ENCODE measurements at regions not wholly inside any gene's neighbourhood (a gene's known extent, or its start where the extent isn't known, plus 50 kb on each side); places are given as distances from the start of the nearest gene placed in this dataset.

DNA sequence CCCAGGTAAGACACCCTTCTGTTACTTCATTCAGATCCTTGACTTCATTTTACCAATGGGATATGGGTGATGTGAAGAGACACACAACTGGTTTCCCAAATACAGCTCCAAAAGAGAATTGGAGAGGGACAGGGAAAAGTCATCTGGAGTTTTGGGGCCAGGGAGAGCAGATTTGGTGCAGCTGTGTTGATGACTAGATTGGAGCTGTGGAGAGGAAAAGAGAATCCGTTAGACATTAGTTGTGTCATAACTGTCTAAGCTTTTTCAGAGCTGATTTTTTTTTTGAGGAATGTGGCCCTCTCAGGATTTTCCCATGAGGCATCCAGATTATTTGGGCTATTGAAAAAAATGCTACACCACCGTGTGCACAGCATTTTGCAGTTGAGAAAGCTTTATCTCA, 423.4 kb downstream of the DMAC1 start:
- POLR2A ChIA-PET: no interaction called here
- no peaks in the 10 kb centered on the region for H3K36me3 ChIP-seq (ENCODE audit: control insufficient read depth in 2 of 2, insufficient read depth in 1 of 2, low read length in 2 of 2)
- CTCF ChIA-PET: interaction anchor here (0.6 to 0.7 kb wide), 2 partner anchors 43 to 1629 kb away, joined by 3 read pairs; no protein-coding TSS in a partner anchor
- H3K4me1 ChIP-seq (ENCODE audit: control insufficient read depth, insufficient read depth, low read length): no peaks in the 10 kb centered on the region
- H3K4me3 ChIP-seq (ENCODE audit: low read depth, low read length): no peak overlapping the region
- no peaks in the 10 kb centered on the region for H3K9me3 ChIP-seq (ENCODE audit: control insufficient read depth, insufficient read depth, low read depth, low read length)
- TF ChIP-seq ZNF202 (tag by site-specific recombination; IDR thresholded peaks at IDR 0.05; ENCODE audit: borderline replicate concordance) (no peak), ZNF514 (tag by site-specific recombination; IDR thresholded peaks at IDR 0.05) (no peak), ZNF133 (tag by site-specific recombination; IDR thresholded peaks at IDR 0.05) (peak; percentile 70)
- no peak overlapping the region for H3K27ac ChIP-seq (ENCODE audit: extremely low read depth, low read depth, low read length)

DNA sequence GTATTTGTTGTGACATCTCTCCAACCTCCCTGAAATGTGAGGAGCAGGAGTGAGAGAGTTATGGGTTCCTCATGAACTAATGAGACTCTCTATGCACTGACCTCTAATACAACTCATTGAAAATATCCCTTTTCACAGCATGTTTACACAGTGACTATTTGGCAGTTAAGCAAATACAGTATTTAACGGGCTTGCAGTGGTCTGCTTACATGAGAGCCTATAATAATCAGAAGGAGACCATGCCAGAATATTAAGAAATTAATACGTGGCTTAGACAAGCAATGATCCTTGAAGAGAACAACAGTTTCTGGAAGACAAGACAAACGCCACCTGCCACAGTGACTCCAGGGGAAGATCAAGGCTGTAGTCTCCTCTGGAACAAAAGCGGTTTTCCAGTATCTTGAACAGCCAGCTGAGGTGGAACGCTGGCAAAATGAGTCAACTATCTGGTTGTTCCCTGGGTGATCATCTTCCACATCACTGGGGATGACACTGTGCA, 424.5 kb downstream of the DMAC1 start:
- no peaks in the 10 kb centered on the region for H3K4me1 ChIP-seq (ENCODE audit: control insufficient read depth, insufficient read depth, low read length)
- TF ChIP-seq, protein P1, sequence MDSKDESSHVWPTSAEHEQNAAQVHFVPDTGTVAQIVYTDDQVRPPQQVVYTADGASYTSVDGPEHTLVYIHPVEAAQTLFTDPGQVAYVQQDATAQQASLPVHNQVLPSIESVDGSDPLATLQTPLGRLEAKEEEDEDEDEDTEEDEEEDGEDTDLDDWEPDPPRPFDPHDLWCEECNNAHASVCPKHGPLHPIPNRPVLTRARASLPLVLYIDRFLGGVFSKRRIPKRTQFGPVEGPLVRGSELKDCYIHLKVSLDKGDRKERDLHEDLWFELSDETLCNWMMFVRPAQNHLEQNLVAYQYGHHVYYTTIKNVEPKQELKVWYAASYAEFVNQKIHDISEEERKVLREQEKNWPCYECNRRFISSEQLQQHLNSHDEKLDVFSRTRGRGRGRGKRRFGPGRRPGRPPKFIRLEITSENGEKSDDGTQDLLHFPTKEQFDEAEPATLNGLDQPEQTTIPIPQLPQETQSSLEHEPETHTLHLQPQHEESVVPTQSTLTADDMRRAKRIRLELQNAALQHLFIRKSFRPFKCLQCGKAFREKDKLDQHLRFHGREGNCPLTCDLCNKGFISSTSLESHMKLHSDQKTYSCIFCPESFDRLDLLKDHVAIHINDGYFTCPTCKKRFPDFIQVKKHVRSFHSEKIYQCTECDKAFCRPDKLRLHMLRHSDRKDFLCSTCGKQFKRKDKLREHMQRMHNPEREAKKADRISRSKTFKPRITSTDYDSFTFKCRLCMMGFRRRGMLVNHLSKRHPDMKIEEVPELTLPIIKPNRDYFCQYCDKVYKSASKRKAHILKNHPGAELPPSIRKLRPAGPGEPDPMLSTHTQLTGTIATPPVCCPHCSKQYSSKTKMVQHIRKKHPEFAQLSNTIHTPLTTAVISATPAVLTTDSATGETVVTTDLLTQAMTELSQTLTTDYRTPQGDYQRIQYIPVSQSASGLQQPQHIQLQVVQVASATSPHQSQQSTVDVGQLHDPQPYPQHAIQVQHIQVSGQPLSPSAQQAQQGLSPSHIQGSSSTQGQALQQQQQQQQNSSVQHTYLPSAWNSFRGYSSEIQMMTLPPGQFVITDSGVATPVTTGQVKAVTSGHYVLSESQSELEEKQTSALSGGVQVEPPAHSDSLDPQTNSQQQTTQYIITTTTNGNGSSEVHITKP (tag by site-specific recombination; IDR thresholded peaks at IDR 0.05): no peak
- TF ChIP-seq ZNF548 (tag by site-specific recombination; IDR thresholded peaks at IDR 0.05) (no peak), ZNF335 (tag by site-specific recombination; conservative IDR thresholded peaks at IDR 0.05) (no peak), ZNF747 (tag by site-specific recombination; IDR thresholded peaks at IDR 0.05) (no peak), GLI4 (tag by site-specific recombination; IDR thresholded peaks at IDR 0.05) (no peak), ZNF514 (tag by site-specific recombination; IDR thresholded peaks at IDR 0.05) (no peak), BCL11B (tag by site-specific recombination; IDR thresholded peaks at IDR 0.05; ENCODE audit: low read depth) (no peak), OVOL3 (tag by site-specific recombination; IDR thresholded peaks at IDR 0.05) (no peak), ZNF202 (tag by site-specific recombination; IDR thresholded peaks at IDR 0.05; ENCODE audit: borderline replicate concordance) (no peak)
- TF ChIP-seq, protein P2, sequence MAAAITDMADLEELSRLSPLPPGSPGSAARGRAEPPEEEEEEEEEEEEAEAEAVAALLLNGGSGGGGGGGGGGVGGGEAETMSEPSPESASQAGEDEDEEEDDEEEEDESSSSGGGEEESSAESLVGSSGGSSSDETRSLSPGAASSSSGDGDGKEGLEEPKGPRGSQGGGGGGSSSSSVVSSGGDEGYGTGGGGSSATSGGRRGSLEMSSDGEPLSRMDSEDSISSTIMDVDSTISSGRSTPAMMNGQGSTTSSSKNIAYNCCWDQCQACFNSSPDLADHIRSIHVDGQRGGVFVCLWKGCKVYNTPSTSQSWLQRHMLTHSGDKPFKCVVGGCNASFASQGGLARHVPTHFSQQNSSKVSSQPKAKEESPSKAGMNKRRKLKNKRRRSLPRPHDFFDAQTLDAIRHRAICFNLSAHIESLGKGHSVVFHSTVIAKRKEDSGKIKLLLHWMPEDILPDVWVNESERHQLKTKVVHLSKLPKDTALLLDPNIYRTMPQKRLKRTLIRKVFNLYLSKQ (tag by site-specific recombination; IDR thresholded peaks at IDR 0.05; ENCODE audit: borderline replicate concordance): no peak
- TF ChIP-seq, protein P3, sequence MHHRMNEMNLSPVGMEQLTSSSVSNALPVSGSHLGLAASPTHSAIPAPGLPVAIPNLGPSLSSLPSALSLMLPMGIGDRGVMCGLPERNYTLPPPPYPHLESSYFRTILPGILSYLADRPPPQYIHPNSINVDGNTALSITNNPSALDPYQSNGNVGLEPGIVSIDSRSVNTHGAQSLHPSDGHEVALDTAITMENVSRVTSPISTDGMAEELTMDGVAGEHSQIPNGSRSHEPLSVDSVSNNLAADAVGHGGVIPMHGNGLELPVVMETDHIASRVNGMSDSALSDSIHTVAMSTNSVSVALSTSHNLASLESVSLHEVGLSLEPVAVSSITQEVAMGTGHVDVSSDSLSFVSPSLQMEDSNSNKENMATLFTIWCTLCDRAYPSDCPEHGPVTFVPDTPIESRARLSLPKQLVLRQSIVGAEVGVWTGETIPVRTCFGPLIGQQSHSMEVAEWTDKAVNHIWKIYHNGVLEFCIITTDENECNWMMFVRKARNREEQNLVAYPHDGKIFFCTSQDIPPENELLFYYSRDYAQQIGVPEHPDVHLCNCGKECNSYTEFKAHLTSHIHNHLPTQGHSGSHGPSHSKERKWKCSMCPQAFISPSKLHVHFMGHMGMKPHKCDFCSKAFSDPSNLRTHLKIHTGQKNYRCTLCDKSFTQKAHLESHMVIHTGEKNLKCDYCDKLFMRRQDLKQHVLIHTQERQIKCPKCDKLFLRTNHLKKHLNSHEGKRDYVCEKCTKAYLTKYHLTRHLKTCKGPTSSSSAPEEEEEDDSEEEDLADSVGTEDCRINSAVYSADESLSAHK (tag by site-specific recombination; IDR thresholded peaks at IDR 0.05): no peak
- TF ChIP-seq, protein P4, sequence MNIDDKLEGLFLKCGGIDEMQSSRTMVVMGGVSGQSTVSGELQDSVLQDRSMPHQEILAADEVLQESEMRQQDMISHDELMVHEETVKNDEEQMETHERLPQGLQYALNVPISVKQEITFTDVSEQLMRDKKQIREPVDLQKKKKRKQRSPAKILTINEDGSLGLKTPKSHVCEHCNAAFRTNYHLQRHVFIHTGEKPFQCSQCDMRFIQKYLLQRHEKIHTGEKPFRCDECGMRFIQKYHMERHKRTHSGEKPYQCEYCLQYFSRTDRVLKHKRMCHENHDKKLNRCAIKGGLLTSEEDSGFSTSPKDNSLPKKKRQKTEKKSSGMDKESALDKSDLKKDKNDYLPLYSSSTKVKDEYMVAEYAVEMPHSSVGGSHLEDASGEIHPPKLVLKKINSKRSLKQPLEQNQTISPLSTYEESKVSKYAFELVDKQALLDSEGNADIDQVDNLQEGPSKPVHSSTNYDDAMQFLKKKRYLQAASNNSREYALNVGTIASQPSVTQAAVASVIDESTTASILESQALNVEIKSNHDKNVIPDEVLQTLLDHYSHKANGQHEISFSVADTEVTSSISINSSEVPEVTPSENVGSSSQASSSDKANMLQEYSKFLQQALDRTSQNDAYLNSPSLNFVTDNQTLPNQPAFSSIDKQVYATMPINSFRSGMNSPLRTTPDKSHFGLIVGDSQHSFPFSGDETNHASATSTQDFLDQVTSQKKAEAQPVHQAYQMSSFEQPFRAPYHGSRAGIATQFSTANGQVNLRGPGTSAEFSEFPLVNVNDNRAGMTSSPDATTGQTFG (tag by site-specific recombination; IDR thresholded peaks at IDR 0.05; ENCODE audit: borderline replicate concordance): no peak
- TF ChIP-seq, protein P5, sequence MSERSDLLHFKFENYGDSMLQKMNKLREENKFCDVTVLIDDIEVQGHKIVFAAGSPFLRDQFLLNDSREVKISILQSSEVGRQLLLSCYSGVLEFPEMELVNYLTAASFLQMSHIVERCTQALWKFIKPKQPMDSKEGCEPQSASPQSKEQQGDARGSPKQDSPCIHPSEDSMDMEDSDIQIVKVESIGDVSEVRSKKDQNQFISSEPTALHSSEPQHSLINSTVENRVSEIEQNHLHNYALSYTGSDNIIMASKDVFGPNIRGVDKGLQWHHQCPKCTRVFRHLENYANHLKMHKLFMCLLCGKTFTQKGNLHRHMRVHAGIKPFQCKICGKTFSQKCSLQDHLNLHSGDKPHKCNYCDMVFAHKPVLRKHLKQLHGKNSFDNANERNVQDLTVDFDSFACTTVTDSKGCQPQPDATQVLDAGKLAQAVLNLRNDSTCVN (tag by site-specific recombination; optimal IDR thresholded peaks at IDR 0.05): no peak
- no peaks in the 10 kb centered on the region for H3K36me3 ChIP-seq (ENCODE audit: control insufficient read depth in 2 of 2, insufficient read depth in 1 of 2, low read length in 2 of 2)
- H3K4me3 ChIP-seq (ENCODE audit: low read depth, low read length): no peak overlapping the region
- no peaks in the 10 kb centered on the region for H3K9me3 ChIP-seq (ENCODE audit: control insufficient read depth, insufficient read depth, low read depth, low read length)
- CTCF ChIA-PET: interaction anchor here (1.0 kb wide), 1 partner anchor 27 kb away, joined by 3 read pairs; no protein-coding TSS in a partner anchor
- POLR2A ChIA-PET: no interaction called here
- no peak overlapping the region for H3K27ac ChIP-seq (ENCODE audit: extremely low read depth, low read depth, low read length)

Data from HEK293 (cell line).